GM23248 (cell line): ENCODE measurements at regions not wholly inside any gene's neighbourhood (a gene's known extent, or its start where the extent isn't known, plus 50 kb on each side); places are given as distances from the start of the nearest gene placed in this dataset.

ENCODE experiments used
- DNase-seq: peaks from one replicate; pipeline ENCODE4 v3.0.0-alpha.2; 2015
- H2AFZ ChIP-seq: fragments of 200-600 bp; sonication (generic); 2 replicates; pipeline ENCODE4 v1.6.1; 2016; ENCODE audit warnings: antibody characterized with exemption
- H3F3A ChIP-seq: fragments of 200-600 bp; sonication (generic); 2 replicates; pipeline ENCODE4 v1.6.1; 2016; ENCODE audit warnings: mild to moderate bottlenecking, antibody characterized with exemption, mixed run types; ENCODE audit not compliant: insufficient read depth
- H3K27ac ChIP-seq: fragments of 200-600 bp; sonication (generic); 2 replicates; pipeline ENCODE4 v1.5.1; 2016; ENCODE audit warnings: mild to moderate bottlenecking
- H3K27me3 ChIP-seq: fragments of 200-600 bp; sonication (generic); replicated peaks from 2 replicates; pipeline ENCODE4 v1.6.1; 2016; ENCODE audit warnings: mild to moderate bottlenecking; ENCODE audit not compliant: insufficient read depth
- H3K36me3 ChIP-seq: fragments of 200-600 bp; sonication (generic); 2 replicates; pipeline ENCODE4 v1.6.1; 2016; ENCODE audit warnings: low read depth, mild to moderate bottlenecking
- H3K4me1 ChIP-seq: fragments of 200-600 bp; sonication (generic); 2 replicates; pipeline ENCODE4 v1.6.1; 2016; ENCODE audit warnings: mild to moderate bottlenecking; ENCODE audit not compliant: insufficient read depth
- H3K4me2 ChIP-seq: fragments of 200-600 bp; sonication (generic); one replicate; pipeline ENCODE4 v1.6.1; 2016; ENCODE audit warnings: mild to moderate bottlenecking; ENCODE audit not compliant: unreplicated experiment
- H3K4me3 ChIP-seq: fragments of 200-600 bp; sonication (generic); 2 replicates; pipeline ENCODE4 v1.5.1; 2016; ENCODE audit warnings: mild to moderate bottlenecking
- H3K79me2 ChIP-seq: fragments of 200-600 bp; sonication (generic); 2 replicates; pipeline ENCODE4 v1.6.1; 2016; ENCODE audit warnings: mild to moderate bottlenecking; ENCODE audit not compliant: insufficient read depth
- H3K9ac ChIP-seq: fragments of 200-600 bp; sonication (generic); 2 replicates; pipeline ENCODE4 v1.6.1; 2016; ENCODE audit warnings: mild to moderate bottlenecking
- H3K9me2 ChIP-seq: fragments of 200-600 bp; sonication (generic); 2 replicates; pipeline ENCODE4 v1.6.1; 2016; ENCODE audit warnings: mixed run types, mild to moderate bottlenecking, moderate library complexity; ENCODE audit not compliant: insufficient read depth
- H3K9me3 ChIP-seq: fragments of 200-600 bp; sonication (generic); one replicate; pipeline ENCODE4 v1.6.1; 2017; ENCODE audit warnings: low read depth
- H4K20me1 ChIP-seq: fragments of 200-600 bp; sonication (generic); 2 replicates; pipeline ENCODE4 v1.6.0; 2016; ENCODE audit not compliant: insufficient read depth
- EZH2 ChIP-seq: fragments of 200-600 bp; sonication (generic); IDR thresholded peaks from 2 replicates; pipeline ENCODE4 v1.6.1; 2018; ENCODE audit warnings: antibody characterized with exemption, mild to moderate bottlenecking; ENCODE audit not compliant: insufficient read depth, poor library complexity, severe bottlenecking
- EZH2phosphoT487 ChIP-seq: fragments of 200-600 bp; sonication (generic); IDR thresholded peaks from 2 replicates; pipeline ENCODE4 v1.6.1; 2018; ENCODE audit warnings: antibody characterized with exemption, moderate library complexity, mild to moderate bottlenecking, low read depth; ENCODE audit not compliant: insufficient read depth
- WGBS, 2 experiments: methylation state at CpG; one replicate each; pipeline ENCODE4 v1.1.6; 2015 to 2017; ENCODE audit warnings: low lambda C conversion rate in 2 of 2, low coverage in 1 of 2; ENCODE audit errors: missing lambda C conversion rate in 2 of 2; 5-methylcytosine and 5-hydroxymethylcytosine counted together
- in situ Hi-C: fragments of 300-500 bp; cut with MboI; formaldehyde crosslinking; loops from 2 replicates; pipeline ENCODE4 v1.15.0; 2020

GRCh38 chrX:22662776-22663175 lies 337.0 kb upstream of the DDX53 start:
- H3K4me3 ChIP-seq = no peak overlapping the region
- no peaks in the 10 kb centered on the region for H3K9me2 ChIP-seq
- no peak overlapping the region for H3K27ac ChIP-seq
- H3K9me3 ChIP-seq = no peaks in the 10 kb centered on the region
- TF ChIP-seq EZH2phosphoT487 (no peak), EZH2 (no peak)
- 100% methylated on average over 1 of the region's 1 CpG for WGBS, 2 experiments
- no peaks in the 10 kb centered on the region for H3K79me2 ChIP-seq
- H3K36me3 ChIP-seq = no peaks in the 10 kb centered on the region
- no peak overlapping the region for H3K9ac ChIP-seq
- H4K20me1 ChIP-seq = no peaks in the 10 kb centered on the region
- no peaks in the 10 kb centered on the region for H3K27me3 ChIP-seq
- 0 out of 2 replicates have a peak, but pooled peaks cover 4% of the 10 kb centered on the region for H3F3A ChIP-seq
- H3K4me2 ChIP-seq = no peak overlapping the region
- in situ Hi-C loops = no loop called here
- DNase-seq = no peak
- H3K4me1 ChIP-seq = no peaks in the 10 kb centered on the region
- H2AFZ ChIP-seq = no peak overlapping the region

- no peak for DNase-seq
- no peaks in the 10 kb centered on the region for H4K20me1 ChIP-seq
- no peak overlapping the region for H3K4me3 ChIP-seq
- in situ Hi-C loops = no loop called here
- H3K4me1 ChIP-seq = no peaks in the 10 kb centered on the region
- no peak overlapping the region for H2AFZ ChIP-seq
- no peaks in the 10 kb centered on the region for H3K27me3 ChIP-seq
- WGBS, 2 experiments = 100% methylated on average over 1 to 3 of the region's 3 CpGs
- no peak overlapping the region for H3K9ac ChIP-seq
- no peaks in the 10 kb centered on the region for H3K36me3 ChIP-seq
- H3K9me3 ChIP-seq = no peaks in the 10 kb centered on the region
- no peak overlapping the region for H3K4me2 ChIP-seq
- H3K79me2 ChIP-seq = no peaks in the 10 kb centered on the region
- H3F3A ChIP-seq = 0 out of 2 replicates have a peak, but pooled peaks cover 4% of the 10 kb centered on the region
- no peaks in the 10 kb centered on the region for H3K9me2 ChIP-seq
- no peak overlapping the region for H3K27ac ChIP-seq
- TF ChIP-seq EZH2phosphoT487 = no peak
- TF ChIP-seq EZH2 = no peak
These were observed 334.9 kb upstream of the DDX53 start for GRCh38 chrX:22664826-22665225.

DNA sequence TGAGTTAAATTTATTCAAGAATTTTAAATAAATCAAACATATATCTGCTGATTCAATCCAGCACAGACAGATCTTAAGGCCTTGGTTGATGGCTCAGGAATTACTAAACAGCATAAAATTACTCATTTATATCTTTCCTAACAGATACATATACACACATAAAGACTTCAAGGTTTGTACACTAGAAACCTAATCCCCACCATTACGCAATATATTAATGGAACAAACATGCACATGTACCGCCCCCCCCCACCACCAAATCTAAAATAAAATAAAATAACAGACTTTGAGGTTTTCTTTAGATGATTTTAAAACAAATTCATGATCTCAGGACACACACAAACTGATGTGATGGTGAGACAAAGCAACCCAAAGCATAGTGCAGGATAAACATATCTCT lies 333.9 kb upstream of the DDX53 start:
- H3F3A ChIP-seq = 0 out of 2 replicates have a peak, but pooled peaks cover 4% of the 10 kb centered on the region
- TF ChIP-seq EZH2 = no peak
- TF ChIP-seq EZH2phosphoT487 = no peak
- no peak overlapping the region for H3K27ac ChIP-seq
- H3K79me2 ChIP-seq = no peaks in the 10 kb centered on the region
- H3K4me1 ChIP-seq = no peaks in the 10 kb centered on the region
- DNase-seq = no peak
- H3K36me3 ChIP-seq = no peaks in the 10 kb centered on the region
- H4K20me1 ChIP-seq = no peaks in the 10 kb centered on the region
- 97 to 100% methylated on average over 2 of the region's 2 CpGs for WGBS, 2 experiments
- no peaks in the 10 kb centered on the region for H3K9me3 ChIP-seq
- H3K4me3 ChIP-seq = no peak overlapping the region
- H3K9ac ChIP-seq = no peak overlapping the region
- no peak overlapping the region for H3K4me2 ChIP-seq
- in situ Hi-C loops = no loop called here
- no peaks in the 10 kb centered on the region for H3K27me3 ChIP-seq
- H3K9me2 ChIP-seq = no peaks in the 10 kb centered on the region
- no peak overlapping the region for H2AFZ ChIP-seq

DNA sequence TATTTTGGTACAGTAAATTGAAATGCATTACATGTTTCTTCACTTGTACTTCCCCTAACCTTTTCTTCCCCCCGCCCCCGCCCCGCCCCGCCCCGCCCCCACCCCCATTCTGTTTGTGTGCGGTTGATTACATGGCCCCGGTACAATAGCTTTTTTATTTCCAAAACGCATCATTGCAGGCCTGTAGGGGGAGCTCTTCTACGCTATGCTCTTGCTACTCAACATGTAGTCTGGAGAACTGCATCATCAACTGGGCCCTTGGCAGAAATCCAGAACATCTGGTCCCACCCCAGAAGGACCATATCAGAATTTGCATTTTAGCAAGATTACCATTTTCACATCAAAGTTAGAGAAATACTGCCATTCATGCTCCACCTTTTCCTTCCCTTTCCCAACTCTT lies 333.3 kb upstream of the DDX53 start:
- Histone ChIP-seq H3K9me2 (no peaks in the 10 kb centered on the region), H3K79me2 (no peaks in the 10 kb centered on the region), H4K20me1 (no peaks in the 10 kb centered on the region), H3K4me1 (no peaks in the 10 kb centered on the region), H3K27ac (no peak overlapping the region), H3K9me3 (no peaks in the 10 kb centered on the region), H3K4me3 (no peak overlapping the region), H3K9ac (no peak overlapping the region), H2AFZ (no peak overlapping the region), H3F3A (no peaks in the 10 kb centered on the region), H3K27me3 (no peaks in the 10 kb centered on the region), H3K4me2 (no peak overlapping the region), H3K36me3 (no peaks in the 10 kb centered on the region)
- in situ Hi-C loops = no loop called here
- 11 to 13% methylated on average over 9 of the region's 9 CpGs for WGBS, 2 experiments
- DNase-seq = peak; percentile 44
- TF ChIP-seq EZH2 (no peak), EZH2phosphoT487 (no peak)

DNA sequence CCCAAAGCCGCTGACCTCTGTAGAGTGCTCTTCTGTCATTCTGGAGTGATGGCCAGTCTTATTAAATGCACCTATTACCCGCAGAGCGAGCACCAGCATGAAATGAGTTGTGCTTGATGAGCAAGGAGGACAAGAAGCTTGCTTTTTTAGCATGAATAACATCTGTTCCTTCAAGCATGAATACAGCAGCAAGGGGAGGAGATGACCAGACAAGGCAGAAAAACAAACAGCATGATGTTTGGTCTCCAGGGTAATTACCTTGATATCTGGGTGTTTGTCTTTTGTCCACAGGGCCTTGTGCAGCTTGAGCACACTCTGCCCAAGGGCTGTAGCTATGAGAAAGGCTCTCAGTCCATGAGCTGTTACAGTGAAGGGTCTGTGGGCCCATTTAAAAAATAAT lies 324.8 kb upstream of the DDX53 start:
- TF ChIP-seq EZH2 = no peak
- no peak for TF ChIP-seq EZH2phosphoT487
- 94 to 96% methylated on average over 2 to 3 of the region's 3 CpGs for WGBS, 2 experiments
- in situ Hi-C loops = no loop called here

More for the DNA sequence above, 324.8 kb upstream of the DDX53 start:
- Histone ChIP-seq H4K20me1 (no peaks in the 10 kb centered on the region), H3K79me2 (no peaks in the 10 kb centered on the region), H3K4me2 (no peak overlapping the region), H3F3A (no peaks in the 10 kb centered on the region), H3K4me3 (no peak overlapping the region), H3K27me3 (no peaks in the 10 kb centered on the region), H3K36me3 (no peaks in the 10 kb centered on the region), H2AFZ (no peak overlapping the region), H3K9ac (no peak overlapping the region), H3K9me2 (no peaks in the 10 kb centered on the region), H3K27ac (no peak overlapping the region), H3K9me3 (no peaks in the 10 kb centered on the region), H3K4me1 (no peaks in the 10 kb centered on the region)
- no peak for DNase-seq
